ENCODE measurements at regions not wholly inside any gene's neighbourhood (a gene's known extent, or its start where the extent isn't known, plus 50 kb on each side); places are given as distances from the start of the nearest gene placed in this dataset.

- TF ChIP-seq TCF7L2 (IDR thresholded peaks at IDR 0.05; ENCODE audit: low read depth, low read length), result no peak
- TF ChIP-seq CTCF (IDR thresholded peaks at IDR 0.05), result no peak
- TF ChIP-seq POLR2AphosphoS5 (IDR thresholded peaks at IDR 0.05; ENCODE audit: low read depth, low read length), result no peak
- no peak for TF ChIP-seq REST (IDR thresholded peaks at IDR 0.05; ENCODE audit: insufficient read depth in 1 of 2, low read depth in 2 of 2, low read length in 1 of 2)
- TF ChIP-seq SIN3A (IDR thresholded peaks at IDR 0.05; ENCODE audit: borderline replicate concordance, insufficient read depth, low read depth, low read length), result no peak
- POLR2A ChIA-PET, result no interaction called here
- ATAC-seq, result no peak
- CTCF ChIA-PET, result no interaction called here
- Histone ChIP-seq H3K9me3 (ENCODE audit: control insufficient read depth, insufficient read depth, low read depth, low read length) (no peaks in the 10 kb centered on the region), H3K27ac (ENCODE audit: low read length) (no peak overlapping the region), H3K36me3 (ENCODE audit: control insufficient read depth, insufficient read depth, low read length) (no peaks in the 10 kb centered on the region), H3K27me3 (ENCODE audit: control insufficient read depth, insufficient read depth, low read length) (no peaks in the 10 kb centered on the region), H3K4me1 (ENCODE audit: control insufficient read depth, insufficient read depth, low read length) (no peaks in the 10 kb centered on the region), H3K4me3 (ENCODE audit: low read depth in 2 of 2, low read length in 2 of 2) (no peak overlapping the region)
- DNase-seq (ENCODE audit: low read depth, low spot score), result no peak
- BruUV-seq (replicated peaks), result no TSS peak
- intact Hi-C loops (cut with micrococcal nuclease; ENCODE audit: unreplicated experiment), result no loop called here
- in situ Hi-C loops (cut with HindIII; ENCODE audit: low pct_unique_long_range_greater_than_20kb, low sequenced_read_pairs), result no loop called here
Observed at GRCh38 chr17:71649941-71650350, 470.9 kb upstream of the SOX9 start.

- ATAC-seq, result no peak
- H3K9me3 ChIP-seq (ENCODE audit: control insufficient read depth, insufficient read depth, low read depth, low read length), result no peaks in the 10 kb centered on the region
- no peak for TF ChIP-seq SIN3A (IDR thresholded peaks at IDR 0.05; ENCODE audit: borderline replicate concordance, insufficient read depth, low read depth, low read length)
- no peak for TF ChIP-seq REST (IDR thresholded peaks at IDR 0.05; ENCODE audit: insufficient read depth in 1 of 2, low read depth in 2 of 2, low read length in 1 of 2)
- TF ChIP-seq POLR2AphosphoS5 (IDR thresholded peaks at IDR 0.05; ENCODE audit: low read depth, low read length), result no peak
- TF ChIP-seq CTCF (IDR thresholded peaks at IDR 0.05), result no peak
- TF ChIP-seq TCF7L2 (IDR thresholded peaks at IDR 0.05; ENCODE audit: low read depth, low read length), result no peak
- H3K36me3 ChIP-seq (ENCODE audit: control insufficient read depth, insufficient read depth, low read length), result no peaks in the 10 kb centered on the region
- no peak overlapping the region for H3K27ac ChIP-seq (ENCODE audit: low read length)
- H3K4me3 ChIP-seq (ENCODE audit: low read depth in 2 of 2, low read length in 2 of 2), result no peak overlapping the region
- no peaks in the 10 kb centered on the region for H3K27me3 ChIP-seq (ENCODE audit: control insufficient read depth, insufficient read depth, low read length)
- in situ Hi-C loops (cut with HindIII; ENCODE audit: low pct_unique_long_range_greater_than_20kb, low sequenced_read_pairs), result no loop called here
- H3K4me1 ChIP-seq (ENCODE audit: control insufficient read depth, insufficient read depth, low read length), result no peaks in the 10 kb centered on the region
- DNase-seq (ENCODE audit: low read depth, low spot score), result no peak
- intact Hi-C loops (cut with micrococcal nuclease; ENCODE audit: unreplicated experiment), result no loop called here
- POLR2A ChIA-PET, result no interaction called here
- CTCF ChIA-PET, result no interaction called here
- BruUV-seq (replicated peaks), result no TSS peak
Observed at GRCh38 chr17:71655542-71655941, 465.3 kb upstream of the SOX9 start.

Measured in Panc1 (cell line).